Right lobe of liver (tissue), 4 donors: ENCODE measurements at regions not wholly inside any gene's neighbourhood (a gene's known extent, or its start where the extent isn't known, plus 50 kb on each side); places are given as distances from the start of the nearest gene placed in this dataset.

Source experiments
- CTCF ChIP-seq, 4 donors: fragments of 200-600 bp in 3 of 4; fragments of 450-650 bp in 1 of 4; IDR thresholded peaks; one replicate each; pipeline versions ENCODE4 v1.5.1 to v1.8.0; 2016 to 2022; ENCODE audit warnings: antibody characterized with exemption in 4 of 4, mild to moderate bottlenecking in 2 of 4
- POLR2A ChIP-seq: fragments of 450-650 bp; IDR thresholded peaks from one replicate; pipeline ENCODE4 v1.6.1; 2017; ENCODE audit warnings: antibody characterized with exemption, mild to moderate bottlenecking
- donor health status: DM: no; HTN: no; CAD: no.
- donor health status: DM: no; HTN: no; CAD: no.
- donor health status: DM: no; HTN: yes; CAD: no.

GRCh38 chr12:3980504-3981272, 107.5 kb upstream of the PARP11 start:
- TF ChIP-seq CTCF (IDR thresholded peaks at IDR 0.05) = no peak
- TF ChIP-seq POLR2A = no peak
